ENCODE measurements at regions not wholly inside any gene's neighbourhood (a gene's known extent, or its start where the extent isn't known, plus 50 kb on each side); places are given as distances from the start of the nearest gene placed in this dataset.

DNA sequence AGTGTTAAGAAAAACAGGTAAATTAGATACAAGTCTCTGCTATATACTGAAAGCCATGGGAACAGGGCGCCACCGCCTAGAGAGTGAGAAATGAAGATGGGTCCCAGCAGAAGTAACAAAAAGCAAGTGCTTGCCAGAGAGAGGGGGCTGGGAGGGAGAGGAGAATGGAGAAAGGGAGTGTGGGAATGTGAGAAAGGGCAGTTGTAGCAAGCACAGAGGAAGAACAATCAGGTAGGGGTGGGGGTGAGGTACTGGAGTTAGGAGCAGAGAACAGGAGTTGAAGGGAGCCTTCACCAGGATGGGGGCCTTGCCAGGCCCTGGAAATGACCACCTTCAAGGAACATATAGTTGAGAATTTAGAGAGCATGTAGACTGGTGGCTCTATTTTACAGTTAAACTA, 66.8 kb downstream of the TCF20 start:
- Histone ChIP-seq H3K4me3 (no peak overlapping the region), H3K36me3 (no peaks in the 10 kb centered on the region), H3K27ac (no peak overlapping the region), H3K27me3 (no peaks in the 10 kb centered on the region), H3K9me3 (ENCODE audit: low read depth) (no peaks in the 10 kb centered on the region), H3K4me1 (ENCODE audit: low read depth) (peaks cover 6% of the 10 kb centered on the region)
- no peak for DNase-seq (ENCODE audit: low read depth in 1 of 2, low spot score in 1 of 2)
- TF ChIP-seq, protein P1, sequence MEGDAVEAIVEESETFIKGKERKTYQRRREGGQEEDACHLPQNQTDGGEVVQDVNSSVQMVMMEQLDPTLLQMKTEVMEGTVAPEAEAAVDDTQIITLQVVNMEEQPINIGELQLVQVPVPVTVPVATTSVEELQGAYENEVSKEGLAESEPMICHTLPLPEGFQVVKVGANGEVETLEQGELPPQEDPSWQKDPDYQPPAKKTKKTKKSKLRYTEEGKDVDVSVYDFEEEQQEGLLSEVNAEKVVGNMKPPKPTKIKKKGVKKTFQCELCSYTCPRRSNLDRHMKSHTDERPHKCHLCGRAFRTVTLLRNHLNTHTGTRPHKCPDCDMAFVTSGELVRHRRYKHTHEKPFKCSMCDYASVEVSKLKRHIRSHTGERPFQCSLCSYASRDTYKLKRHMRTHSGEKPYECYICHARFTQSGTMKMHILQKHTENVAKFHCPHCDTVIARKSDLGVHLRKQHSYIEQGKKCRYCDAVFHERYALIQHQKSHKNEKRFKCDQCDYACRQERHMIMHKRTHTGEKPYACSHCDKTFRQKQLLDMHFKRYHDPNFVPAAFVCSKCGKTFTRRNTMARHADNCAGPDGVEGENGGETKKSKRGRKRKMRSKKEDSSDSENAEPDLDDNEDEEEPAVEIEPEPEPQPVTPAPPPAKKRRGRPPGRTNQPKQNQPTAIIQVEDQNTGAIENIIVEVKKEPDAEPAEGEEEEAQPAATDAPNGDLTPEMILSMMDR (IDR thresholded peaks at IDR 0.05; ENCODE audit: low read depth, low read length): no peak

DNA sequence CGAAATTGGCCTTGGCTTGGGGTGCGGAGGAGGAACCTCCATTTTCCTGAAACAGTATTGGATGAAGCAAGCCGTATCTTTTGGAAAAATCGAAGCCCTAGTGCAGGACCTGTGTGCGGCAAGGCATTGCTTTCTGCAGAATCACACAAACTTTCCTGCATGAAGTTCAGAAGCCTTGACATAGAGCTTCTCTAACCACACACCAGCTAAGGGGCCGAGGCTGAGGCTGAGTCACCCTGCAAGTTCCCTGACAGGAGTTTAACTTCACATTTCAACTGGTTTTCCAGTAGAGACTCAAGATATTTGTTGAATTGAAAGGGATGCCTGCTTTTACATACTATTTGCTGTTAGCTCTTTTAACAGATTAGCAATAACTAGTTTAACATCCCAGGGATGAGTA, 67.8 kb downstream of the TCF20 start:
- TF ChIP-seq, protein P1 (IDR thresholded peaks at IDR 0.05; ENCODE audit: low read depth, low read length): no peak
- H3K36me3 ChIP-seq: no peaks in the 10 kb centered on the region
- H3K27me3 ChIP-seq: no peaks in the 10 kb centered on the region
- no peaks in the 10 kb centered on the region for H3K9me3 ChIP-seq (ENCODE audit: low read depth)
- no peak overlapping the region for H3K4me3 ChIP-seq
- no peak overlapping the region for H3K27ac ChIP-seq
- peaks cover 6% of the 10 kb centered on the region for H3K4me1 ChIP-seq (ENCODE audit: low read depth)
- peak in 1 of 2 donors; percentile 30 for DNase-seq (ENCODE audit: low read depth in 1 of 2, low spot score in 1 of 2)

DNA sequence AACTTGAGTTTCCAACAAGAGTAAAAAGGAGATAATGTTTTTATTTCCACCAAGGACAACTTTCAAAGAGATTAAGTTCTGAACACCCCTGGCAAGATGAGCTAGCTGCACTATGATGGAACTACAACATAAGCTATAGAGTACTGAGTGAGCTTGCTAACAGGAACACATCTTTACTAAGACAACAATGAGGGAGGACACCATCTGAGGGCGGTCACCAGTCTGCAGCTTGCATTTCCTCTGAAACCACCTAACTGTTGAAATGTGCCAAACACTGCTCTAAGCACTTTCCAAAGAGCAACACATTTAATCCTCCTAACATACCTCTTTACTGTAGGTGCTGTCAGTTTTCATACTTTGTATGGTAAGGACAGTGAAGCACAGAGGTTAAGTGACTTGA, 68.4 kb downstream of the TCF20 start:
- Histone ChIP-seq H3K9me3 (ENCODE audit: low read depth) (no peaks in the 10 kb centered on the region), H3K4me1 (ENCODE audit: low read depth) (peaks cover 6% of the 10 kb centered on the region), H3K36me3 (no peaks in the 10 kb centered on the region), H3K27ac (no peak overlapping the region), H3K27me3 (no peaks in the 10 kb centered on the region), H3K4me3 (no peak overlapping the region)
- DNase-seq (ENCODE audit: low read depth in 1 of 2, low spot score in 1 of 2): no peak
- TF ChIP-seq, protein P1 (IDR thresholded peaks at IDR 0.05; ENCODE audit: low read depth, low read length): no peak

DNA sequence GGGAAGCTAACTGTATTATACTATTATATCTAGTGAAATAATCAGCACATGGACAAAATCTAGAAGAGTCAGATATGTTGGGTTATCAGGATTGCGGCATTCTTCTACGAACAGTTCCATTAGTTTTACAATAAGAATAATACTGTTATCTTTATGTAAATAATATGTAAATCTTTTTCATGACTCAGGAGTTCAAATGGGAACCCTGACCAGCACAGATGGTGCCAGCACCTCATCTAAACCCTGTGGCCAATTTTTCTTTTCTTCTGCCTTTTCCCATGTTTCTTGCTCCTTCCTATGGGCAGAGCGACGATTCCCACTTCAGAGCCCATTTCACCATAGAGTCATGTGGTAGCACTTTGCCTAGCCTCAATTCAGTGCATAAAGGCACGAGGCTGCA, 68.4 kb upstream of the CYP2D6 start:
- no peaks in the 10 kb centered on the region for H3K9me3 ChIP-seq (ENCODE audit: low read depth)
- no peak overlapping the region for H3K4me3 ChIP-seq
- no peaks in the 10 kb centered on the region for H3K36me3 ChIP-seq
- H3K27ac ChIP-seq: no peak overlapping the region
- peaks cover 6% of the 10 kb centered on the region for H3K4me1 ChIP-seq (ENCODE audit: low read depth)
- DNase-seq (ENCODE audit: low read depth in 1 of 2, low spot score in 1 of 2): no peak
- TF ChIP-seq, protein P1 (IDR thresholded peaks at IDR 0.05; ENCODE audit: low read depth, low read length): no peak
- no peaks in the 10 kb centered on the region for H3K27me3 ChIP-seq

DNA sequence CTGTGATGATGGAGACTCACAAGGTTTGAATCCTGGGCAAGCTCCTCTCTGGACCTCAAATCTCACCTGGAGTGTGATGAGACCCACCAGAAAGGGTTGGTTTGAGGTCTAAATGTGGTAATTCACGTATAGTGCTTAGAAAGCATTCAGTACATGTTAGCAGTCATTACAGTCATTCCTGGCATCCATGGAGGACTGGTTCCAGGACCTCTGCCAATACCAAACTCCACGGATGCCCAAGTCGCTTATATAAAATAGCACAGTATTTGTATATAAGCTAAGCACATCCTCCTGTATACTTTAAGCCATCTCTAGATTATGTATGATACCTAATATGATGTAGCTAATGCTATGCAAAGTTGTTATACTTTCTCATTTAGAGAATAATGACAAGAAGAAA, 67.6 kb upstream of the CYP2D6 start:
- DNase-seq (ENCODE audit: low read depth in 1 of 2, low spot score in 1 of 2): no peak
- no peak overlapping the region for H3K4me3 ChIP-seq
- H3K27ac ChIP-seq: no peak overlapping the region
- TF ChIP-seq, protein P1 (IDR thresholded peaks at IDR 0.05; ENCODE audit: low read depth, low read length): no peak
- H3K27me3 ChIP-seq: no peaks in the 10 kb centered on the region
- H3K4me1 ChIP-seq (ENCODE audit: low read depth): peaks cover under 1% of the 10 kb centered on the region
- no peaks in the 10 kb centered on the region for H3K9me3 ChIP-seq (ENCODE audit: low read depth)
- no peaks in the 10 kb centered on the region for H3K36me3 ChIP-seq

DNA sequence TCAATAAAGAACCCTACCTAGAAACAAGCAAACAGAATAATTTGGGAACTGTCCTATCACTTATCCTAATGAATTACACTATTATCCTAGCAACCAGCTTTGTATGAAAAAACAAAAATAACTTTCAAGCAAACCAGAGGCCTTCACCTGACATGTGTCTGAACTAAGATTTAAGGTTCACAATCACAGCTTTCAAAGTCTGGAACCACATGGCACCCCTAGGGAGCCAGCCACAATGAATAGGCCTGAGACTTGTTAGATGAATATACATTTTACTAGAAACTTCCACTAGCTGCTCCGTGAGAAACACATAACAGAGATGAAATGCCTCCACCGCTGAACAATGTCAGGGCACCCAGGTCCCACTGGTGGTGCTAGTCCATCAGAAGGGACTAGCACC, 65.8 kb upstream of the CYP2D6 start:
- no peak overlapping the region for H3K4me3 ChIP-seq
- TF ChIP-seq, protein P1 (IDR thresholded peaks at IDR 0.05; ENCODE audit: low read depth, low read length): no peak
- H3K36me3 ChIP-seq: no peaks in the 10 kb centered on the region
- H3K27me3 ChIP-seq: no peaks in the 10 kb centered on the region
- no peak overlapping the region for H3K27ac ChIP-seq
- no peaks in the 10 kb centered on the region for H3K4me1 ChIP-seq (ENCODE audit: low read depth)
- no peaks in the 10 kb centered on the region for H3K9me3 ChIP-seq (ENCODE audit: low read depth)
- DNase-seq (ENCODE audit: low read depth in 1 of 2, low spot score in 1 of 2): no peak
